Brain pericyte (primary cell): ENCODE measurements at regions not wholly inside any gene's neighbourhood (a gene's known extent, or its start where the extent isn't known, plus 50 kb on each side); places are given as distances from the start of the nearest gene placed in this dataset.

Experiments
- DNase-seq: peaks from one replicate; pipeline ENCODE4 v3.0.0-alpha.2; 2012; ENCODE audit warnings: low read depth, low spot score

DNA sequence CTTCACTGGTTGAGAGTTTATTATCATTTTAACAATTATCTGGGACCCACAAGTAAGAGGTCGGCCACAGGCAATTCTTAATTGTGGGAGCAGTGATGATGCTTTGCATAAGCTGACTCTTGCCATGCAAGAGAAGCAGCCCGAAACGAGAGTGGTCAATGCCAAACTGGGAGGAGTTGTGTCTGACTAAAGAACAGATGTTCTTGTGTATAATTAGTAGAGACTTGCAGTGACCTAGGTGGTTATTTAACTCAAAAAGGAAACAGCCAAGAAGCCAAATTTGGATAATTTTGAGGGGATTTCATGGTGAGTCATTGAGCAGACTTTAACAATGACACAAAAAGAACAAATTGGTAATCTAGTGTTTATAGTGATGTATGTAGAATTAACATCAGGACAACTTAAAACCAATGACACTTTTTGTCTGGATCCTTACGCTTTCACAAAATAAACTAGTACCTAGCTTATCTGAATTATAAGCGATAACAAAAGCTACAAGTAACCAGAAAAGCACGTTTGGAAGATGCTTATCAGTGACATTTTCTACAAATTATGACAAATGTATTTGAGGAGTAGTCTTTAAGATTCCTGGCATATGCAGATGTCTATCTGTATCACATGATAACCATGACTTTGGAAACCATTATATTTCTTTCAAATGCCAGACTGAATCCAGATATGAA is 184.7 kb upstream of the DLGAP1 start:
- no peak for DNase-seq

DNA sequence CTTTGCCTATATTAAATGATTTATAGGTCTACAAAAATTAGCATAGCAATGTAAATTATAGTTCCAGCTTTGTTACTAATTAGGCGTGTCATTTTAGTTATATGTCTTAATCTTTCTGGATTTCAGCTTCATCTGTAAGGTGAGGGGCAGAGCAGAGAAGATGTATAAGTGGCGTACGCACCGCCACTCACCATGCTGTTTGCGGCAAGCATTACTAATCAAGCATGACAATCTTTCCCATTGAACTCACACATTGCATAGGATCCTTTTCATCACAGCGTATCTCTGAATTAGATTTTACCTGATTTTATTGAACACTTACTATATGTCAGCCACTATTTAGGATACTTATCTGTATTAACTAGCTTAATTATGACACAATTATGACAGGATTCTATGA is 183.6 kb upstream of the DLGAP1 start:
- DNase-seq: no peak

DNA sequence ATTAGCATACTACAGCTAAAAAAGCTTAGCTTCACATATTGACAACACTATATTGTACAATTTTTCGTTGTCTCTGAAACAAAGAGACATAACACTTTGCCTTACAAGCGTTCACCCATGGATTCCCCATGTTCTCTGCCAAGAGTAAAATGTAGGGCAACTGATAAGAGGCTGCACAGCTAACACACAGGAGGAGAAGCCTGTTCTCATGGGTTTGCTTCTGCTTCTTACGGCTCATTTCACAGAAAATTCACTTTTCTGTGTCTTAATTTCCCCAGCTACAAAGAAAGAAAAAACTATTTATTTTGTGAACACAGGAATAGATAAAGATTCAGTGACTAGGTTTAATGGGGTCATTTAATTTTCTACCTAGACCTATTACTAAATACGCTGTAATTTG is 182.8 kb upstream of the DLGAP1 start:
- DNase-seq: no peak

DNA sequence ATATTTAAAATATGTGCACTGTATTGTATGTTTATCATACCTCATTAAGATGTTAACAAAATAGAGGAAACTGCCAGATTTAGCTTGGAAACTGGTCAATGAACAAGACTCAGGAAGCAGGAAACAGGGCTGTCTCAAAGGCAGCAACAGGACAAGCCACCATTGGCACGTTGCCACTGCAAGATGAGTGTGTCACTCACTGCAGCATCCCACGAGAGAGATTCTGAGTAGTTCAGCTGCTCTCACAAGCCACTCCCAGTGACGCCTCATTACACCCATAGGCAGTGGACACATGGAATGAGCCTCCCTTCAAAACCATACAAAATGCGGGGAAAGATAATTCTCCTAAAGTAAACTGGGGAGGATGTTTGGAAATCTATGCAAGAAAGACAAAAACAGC is 181.9 kb upstream of the DLGAP1 start:
- no peak for DNase-seq

DNA sequence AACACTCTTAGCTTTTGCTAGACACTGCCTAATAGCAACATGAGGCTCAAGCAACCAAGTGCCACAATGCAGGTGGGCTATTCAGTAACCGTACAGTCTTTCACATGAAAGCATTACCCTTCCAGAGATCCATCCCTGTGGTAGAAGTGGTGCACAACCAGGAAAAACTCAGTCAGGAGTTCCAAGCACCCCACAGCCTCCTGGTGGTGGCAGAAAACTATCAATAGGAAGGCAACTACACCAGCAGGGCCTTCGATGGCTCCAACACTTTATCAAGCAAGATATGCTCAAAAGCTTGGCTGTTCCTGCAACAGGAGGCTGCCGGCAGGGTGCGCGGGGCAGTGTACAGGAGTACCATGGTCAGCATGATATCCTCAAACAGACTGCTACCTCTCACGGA is 176.1 kb upstream of the DLGAP1 start:
- DNase-seq: no peak

DNA sequence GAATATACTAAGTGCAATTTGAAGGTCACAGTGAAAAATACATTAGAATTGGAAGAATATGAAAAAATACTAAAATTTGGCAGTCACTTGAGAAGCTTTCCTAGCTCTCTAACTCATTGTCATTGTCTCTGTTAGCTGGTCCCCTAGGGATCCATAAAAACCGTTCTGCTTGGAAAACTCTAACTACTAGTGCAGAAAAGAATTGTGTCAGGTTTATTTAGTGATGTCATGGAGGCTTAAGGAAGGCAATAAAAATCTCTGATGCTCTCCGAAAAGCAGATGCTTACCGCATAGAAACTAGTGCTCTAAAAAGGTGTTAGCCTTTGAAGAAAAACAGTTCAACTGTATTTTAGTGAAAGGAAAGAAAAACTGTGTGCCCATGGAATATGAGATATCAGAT is 150.1 kb upstream of the DLGAP1 start:
- no peak for DNase-seq

DNA sequence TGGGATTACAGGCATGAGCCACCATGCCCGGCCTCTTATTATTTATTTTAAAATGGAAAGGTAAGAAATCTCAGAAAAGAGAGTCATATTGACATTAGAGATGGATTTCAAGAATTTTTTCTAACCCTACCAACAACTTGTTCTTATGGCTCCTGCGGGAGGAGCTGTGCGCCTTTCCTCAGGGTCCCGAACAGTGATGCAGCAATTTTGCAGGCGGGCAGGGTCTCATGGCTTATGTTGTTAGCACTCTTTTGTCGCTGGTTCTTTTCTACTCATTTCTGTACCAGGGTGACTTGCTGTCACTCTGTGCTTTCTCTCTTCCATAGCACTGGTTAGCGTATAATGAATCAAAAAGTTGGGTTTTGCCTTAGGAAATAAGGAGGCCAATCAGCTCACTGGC is 148.8 kb upstream of the DLGAP1 start:
- DNase-seq: no peak

DNA sequence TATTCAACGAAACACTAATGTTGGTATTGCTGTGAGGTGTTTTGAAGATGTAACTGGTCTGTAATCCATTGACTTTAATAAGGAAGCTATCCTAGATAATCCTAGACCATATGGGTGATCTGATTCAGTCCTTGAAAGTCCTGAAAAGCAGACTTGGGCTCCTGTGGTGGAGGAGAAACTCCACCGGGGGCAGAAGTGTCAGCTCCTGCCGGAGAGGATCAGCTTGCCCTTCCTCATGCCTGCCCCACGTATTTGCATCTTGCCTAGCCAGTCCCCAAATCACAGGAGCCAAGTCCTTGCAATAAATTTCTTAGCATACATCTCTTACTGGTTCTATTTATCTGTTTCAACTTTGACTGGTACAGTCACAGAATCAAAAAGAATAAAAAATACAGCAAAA is 144.2 kb upstream of the DLGAP1 start:
- no peak for DNase-seq

DNA sequence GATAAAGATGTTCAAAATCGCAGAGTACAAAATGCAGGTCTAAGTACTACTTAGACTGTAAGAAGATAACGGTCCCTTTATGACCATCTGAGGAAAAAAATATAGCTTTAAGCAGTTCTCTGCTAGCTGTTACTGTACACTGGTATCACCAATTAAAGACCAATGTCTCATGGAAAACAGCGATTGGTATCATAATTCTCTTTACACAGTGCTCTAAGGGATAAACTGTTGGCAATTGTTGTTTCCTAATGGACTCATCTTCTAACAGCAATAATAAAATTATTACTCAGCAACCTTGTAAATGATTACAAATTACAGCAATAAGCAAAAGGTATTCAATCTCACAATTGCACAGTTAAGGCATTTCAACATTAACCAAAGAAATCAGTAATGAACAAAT is 142.2 kb upstream of the DLGAP1 start:
- no peak for DNase-seq

DNA sequence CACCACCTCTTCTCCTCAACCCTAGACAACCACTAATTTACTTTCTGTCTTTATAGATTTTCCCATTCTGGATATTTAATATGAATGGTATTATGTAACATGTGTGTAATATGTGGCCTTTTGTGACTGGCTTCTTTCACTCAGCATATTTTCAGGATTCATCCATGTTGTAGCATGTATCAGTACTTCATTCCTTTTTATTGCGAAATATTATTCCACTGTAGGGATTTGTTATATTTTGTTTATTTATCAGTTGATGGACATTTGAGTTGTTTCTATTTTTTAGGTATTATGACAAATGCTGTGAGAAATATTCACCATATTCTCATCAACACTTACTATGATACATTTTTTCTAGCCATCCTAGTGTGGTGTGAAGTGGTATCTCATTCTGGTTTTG is 138.8 kb upstream of the DLGAP1 start:
- no peak for DNase-seq

DNA sequence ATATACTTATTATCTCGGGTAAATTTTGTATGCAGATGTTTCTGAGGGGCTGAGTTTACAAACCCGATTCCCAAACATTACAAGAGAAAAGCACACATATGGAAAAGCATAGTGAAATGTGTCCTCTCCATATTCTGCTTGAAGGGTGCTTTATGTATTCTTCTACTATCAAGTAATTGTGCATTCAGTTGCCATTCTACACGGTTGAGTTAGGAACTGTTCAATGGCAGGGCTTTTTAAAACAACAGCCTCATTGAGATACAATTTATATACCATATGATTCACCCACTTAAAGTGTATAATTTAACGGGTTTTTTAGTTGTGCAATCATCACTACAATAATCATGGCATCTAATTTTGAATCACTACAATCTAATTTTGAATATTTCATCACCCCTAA is 138.4 kb upstream of the DLGAP1 start:
- DNase-seq: no peak

DNA sequence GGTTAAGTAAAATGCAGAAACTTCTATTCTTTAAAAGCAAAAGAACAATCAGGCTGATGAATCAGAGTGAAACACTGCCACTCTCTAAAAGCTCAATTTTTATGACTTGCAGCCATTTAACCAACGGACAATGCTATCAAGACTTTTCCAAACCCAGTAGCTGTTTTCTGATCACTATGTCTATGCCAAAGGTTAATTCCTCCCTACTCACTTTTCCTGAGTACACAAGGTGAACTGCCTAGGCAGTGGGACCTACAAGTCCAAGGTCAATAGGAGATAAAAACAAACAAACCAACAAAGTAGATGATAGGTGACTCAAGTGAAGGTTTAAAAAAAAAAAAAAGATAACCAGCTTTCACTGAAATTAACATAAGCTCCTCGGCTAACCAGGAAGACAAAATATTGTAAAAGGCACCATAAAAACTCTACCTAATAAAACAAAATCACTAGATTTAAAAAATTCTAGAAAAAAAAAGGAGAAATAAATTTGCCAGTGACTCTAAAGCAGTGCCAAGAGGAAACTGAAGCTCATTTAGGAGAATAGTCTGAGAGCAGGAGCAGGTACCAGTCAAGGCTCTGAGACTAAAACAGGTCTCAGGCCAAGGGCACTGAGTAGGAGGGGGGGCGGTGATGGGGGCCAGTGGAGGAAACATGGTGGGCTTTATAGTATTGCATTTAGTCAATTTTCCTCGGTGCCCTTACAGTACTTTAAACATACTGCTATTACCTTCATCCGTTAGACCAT is 134.1 kb upstream of the DLGAP1 start:
- no peak for DNase-seq

DNA sequence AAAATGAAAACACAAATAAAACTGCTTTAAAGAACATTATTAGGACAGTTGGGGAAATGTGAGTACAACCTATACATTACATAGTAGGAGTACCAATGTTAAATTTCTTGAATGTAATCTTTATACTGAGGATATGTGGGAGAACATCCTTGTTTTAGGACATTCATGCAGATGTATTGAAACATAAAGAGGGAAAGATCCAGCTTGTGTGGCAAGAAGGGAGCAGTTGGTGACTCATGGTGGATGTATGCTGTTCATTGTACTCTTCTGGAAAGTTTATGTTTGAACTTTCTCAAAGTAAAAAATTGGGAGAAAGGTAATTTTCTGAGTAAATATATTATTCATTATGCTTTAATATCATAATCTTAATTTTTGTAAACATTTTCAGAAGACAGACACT is 132.1 kb upstream of the DLGAP1 start:
- DNase-seq: no peak

DNA sequence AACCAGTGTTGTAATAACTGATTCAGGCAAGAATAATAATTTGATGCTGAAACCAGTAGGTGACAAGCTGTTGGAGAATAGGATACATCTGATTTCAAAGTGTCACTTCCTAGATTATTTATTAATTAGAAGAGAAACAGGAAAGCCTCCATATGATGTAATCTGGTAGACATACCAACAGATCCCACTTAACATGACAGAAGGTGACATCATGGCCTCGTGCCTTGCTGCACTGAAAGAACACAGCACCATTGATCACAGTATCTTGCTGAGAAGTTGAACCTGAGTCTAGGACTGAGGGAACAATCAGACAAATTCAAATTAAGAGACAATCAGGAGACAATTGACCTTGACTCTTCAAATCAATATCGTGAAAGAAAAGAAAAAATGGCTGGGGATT is 131.6 kb upstream of the DLGAP1 start:
- DNase-seq: no peak

DNA sequence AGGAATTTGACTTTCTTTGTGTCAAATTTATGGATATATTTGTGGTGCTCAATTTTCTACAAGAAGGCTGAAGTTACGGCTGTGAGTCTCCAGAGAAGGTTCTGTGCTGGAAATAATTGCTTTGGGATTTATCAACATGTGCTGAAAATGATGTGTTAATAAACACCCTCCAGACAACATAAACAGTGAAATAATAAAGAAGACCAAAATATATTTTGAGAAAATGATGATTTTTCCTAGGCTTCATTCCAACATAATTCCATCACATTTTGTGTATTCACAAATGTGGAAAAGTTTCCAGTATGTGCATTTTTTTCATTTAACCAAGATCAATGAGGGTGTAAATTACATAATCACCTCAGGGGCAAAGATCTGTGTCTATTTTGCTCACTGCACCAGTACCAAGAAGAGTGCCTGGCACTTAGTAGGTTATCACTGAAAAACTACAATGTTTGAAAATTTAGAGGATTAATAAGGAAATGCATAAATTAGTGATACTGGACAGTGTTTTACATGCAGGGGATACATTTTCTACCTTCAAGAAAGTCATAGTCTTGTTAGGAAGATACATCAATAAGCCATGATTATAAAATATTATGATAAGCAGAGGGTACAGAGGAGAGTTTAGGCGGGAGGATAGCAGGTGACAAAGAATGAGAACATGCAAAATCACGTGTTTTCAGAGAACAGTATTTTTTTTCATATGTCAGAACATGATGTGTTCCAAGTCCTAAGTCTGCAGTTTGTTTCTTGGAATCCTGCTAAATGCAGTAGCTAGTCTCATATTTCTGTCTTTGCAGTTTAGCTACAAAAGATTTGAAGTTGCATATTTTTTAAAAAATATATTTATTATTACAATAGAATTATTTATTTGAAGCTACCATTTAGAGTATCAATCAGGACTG is 127.6 kb upstream of the DLGAP1 start:
- no peak for DNase-seq

DNA sequence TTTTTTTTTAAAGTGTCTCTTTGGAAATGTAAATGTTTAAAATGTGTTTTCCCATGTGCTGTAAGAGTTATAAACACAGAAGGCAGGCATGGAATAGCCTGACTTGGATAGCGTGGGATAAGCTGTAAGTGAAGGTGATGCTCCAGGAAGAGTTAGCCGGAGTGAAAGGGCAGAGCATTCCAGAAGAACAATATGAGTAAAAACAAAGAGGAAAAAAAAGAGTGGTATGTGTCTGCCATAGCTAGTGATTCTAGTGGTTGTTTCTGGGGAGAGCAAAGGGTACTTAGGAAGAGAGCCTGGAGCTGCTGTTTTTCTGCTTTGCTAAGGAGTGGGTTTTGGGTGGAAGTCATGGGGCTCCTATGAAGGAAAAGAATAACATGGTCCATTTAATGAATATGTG is 126.9 kb upstream of the DLGAP1 start:
- DNase-seq: no peak

DNA sequence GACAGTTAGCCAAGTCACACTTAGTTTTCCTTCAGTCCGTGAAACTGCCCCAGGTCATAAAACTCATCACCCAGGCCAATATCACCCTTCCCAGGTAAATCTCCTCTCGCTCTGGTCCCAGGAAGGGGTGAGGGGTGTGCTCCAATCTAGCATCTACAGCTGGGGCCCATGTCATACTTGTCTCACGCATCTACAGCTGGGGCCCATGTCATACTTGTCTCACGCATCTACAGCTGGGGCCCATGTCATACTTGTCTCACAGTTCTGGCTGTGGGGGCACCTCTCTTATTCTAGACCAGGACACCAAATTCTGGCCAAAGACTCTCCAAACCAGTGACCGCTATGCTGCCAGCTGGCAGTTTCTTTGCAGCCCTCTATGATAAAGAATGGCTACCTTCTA is 123.3 kb upstream of the DLGAP1 start:
- DNase-seq: no peak

DNA sequence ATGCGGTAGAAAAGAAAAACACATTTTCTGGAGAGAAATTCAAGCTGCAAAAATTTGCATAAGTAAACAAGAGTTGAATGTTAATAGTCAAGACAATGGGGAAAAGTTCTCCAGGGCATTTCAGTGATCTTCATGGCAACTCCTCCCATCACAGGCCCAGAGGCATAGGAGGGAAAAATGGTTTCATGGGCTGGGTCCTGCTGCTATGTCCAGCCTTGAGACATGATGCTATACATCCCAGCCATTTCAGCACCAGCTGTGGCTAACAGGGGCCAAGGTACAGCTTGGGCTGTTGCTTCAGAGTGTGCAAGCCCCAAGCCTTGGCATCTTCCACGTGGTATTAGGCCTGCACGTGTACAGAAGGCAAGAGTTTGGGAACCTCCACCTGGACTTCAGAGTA is 118.6 kb upstream of the DLGAP1 start:
- no peak for DNase-seq

DNA sequence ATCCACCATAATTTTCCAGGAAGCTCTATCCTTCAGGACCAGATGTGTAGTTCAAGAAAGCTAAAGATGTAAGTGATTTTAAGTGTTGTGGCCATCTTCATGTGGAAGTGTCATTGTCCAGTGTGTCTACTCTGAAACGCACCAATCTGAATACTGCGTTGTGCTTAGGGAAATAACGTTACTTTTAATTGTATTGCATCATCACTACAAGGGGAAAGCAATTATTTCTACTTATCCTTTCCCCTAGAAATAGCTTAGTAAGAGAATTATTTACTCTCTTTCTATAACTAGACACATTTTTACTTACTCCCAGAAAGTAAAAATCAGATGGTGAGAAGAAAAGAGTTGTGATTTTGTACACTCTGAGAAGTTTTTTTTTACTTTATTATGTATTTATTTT is 102.4 kb upstream of the DLGAP1 start:
- no peak for DNase-seq

DNA sequence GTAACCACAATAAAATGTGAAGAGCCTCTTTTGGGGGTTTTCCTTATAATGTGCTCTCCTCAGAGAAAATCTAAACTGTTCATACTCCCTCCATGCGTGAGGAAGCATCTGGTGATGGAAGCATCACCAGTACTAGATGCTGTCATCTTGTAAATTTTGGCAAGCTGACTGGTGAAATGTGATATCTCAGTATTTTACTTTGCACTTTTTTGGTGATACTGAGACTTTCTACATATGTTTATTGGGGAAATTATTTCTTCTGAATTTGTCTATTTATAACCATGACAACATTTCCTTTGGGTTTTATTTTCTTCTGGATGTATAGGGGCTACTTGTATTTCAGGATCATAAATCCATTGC is 95.9 kb upstream of the DLGAP1 start:
- DNase-seq: no peak

DNA sequence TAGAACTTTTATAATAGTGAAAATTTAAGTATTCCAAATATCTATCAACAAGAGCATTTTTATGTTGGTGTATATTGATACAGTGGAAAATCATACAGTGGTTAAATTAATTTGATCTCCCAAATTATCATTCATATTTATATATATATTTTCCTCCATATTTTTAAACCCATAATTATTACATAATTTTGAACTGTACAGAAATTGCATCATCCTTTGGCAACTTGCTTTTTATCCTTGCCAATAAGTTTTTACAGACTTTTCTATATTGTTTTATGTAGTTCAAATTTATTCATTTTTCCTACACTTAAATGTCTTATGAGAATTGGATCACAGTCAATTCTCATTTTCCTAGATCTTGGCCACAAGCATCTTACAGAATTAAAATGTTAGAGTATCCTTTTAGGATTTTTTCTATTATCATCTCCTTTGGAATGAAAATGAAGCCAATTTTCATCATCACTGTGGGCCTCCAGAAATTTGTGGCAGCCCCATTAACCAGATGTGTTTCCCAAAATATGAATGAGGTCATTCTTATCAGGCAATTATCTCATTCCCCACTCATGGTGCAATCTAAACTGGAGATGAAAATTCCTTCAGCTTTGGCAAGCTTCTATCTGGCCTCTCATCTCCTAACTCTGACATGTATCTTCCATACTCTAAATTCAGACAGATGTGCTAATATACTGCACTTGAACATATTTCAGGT is 94.2 kb upstream of the DLGAP1 start:
- no peak for DNase-seq

DNA sequence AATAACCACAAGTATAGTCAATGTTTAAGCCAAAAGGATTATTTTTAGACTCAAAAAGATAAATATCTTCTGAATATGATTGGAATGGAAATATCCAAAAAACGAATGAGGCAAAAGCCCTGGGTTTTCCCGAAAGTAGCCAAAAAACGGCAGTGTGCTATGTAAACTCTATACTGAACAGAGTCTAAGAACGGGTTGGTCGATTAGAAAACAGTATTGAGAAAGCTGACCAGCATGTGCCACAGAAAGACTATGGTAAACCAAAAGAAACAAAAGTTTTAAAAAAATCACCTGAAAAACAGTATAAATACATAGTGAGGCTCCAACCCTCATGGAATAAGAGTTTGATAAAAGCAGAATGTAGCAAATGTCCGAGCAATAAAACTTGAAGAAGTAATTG is 92.0 kb upstream of the DLGAP1 start:
- DNase-seq: no peak
